HG02938 (cell line): ENCODE measurements at regions not wholly inside any gene's neighbourhood (a gene's known extent, or its start where the extent isn't known, plus 50 kb on each side); places are given as distances from the start of the nearest gene placed in this dataset.

Experiments
- ATAC-seq: cut with Tn5 transposase; IDR thresholded peaks from one replicate; pipeline ENCODE4 v1.9.1; 2021; ENCODE audit warnings: mild to moderate bottlenecking, moderate library complexity; ENCODE audit not compliant: unreplicated experiment

DNA sequence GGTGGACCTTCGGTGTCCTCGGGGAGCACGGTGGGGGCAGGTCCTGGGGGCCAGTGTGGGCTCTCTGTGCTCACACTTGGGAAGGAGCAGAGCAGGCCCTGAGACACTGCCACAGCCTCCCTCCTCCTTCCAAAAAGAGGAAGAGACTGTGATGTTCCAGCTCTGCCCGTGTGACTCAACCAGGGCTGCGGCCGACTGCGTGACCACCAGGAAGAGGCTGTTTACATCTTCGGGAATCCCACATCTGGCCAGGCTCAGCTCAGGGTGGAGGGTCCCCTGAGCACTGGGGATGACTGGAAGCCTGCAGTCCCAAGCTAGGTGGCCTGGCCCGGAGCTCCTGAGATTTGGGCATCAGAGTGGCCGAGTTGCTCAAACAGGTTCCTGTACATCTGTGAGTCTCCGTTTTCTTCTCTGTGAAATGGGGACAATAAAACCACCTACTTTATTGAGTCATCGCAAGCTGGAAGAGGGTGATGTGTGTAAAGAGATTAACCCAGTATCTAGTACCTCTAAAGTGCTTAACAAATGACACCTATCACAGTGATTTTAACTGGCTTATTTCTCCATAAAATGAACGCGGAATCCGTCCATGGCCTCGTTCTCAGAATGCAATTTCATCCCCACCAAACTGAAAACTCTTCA is 242.1 kb downstream of the DLL1 start:
- ATAC-seq, result no peak

DNA sequence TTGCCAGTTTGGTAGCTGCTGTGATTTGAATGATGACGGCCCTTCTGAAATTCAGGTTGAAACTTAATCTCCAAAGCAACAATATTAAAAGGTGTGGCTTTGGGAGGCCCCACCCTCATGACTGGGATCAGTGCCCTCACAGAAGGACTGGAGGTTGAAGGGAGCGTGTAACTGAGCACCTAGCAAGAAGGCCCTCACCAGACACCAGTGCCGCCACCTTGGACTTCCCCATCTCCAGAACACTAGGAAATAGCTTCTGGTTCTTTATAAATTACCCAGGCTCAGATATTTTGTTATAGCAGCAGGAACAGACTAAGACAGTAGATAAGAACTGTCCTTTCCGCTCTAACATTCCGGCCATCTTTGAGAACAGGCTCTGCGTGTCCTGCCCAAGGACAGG is 243.1 kb downstream of the DLL1 start:
- no peak for ATAC-seq

DNA sequence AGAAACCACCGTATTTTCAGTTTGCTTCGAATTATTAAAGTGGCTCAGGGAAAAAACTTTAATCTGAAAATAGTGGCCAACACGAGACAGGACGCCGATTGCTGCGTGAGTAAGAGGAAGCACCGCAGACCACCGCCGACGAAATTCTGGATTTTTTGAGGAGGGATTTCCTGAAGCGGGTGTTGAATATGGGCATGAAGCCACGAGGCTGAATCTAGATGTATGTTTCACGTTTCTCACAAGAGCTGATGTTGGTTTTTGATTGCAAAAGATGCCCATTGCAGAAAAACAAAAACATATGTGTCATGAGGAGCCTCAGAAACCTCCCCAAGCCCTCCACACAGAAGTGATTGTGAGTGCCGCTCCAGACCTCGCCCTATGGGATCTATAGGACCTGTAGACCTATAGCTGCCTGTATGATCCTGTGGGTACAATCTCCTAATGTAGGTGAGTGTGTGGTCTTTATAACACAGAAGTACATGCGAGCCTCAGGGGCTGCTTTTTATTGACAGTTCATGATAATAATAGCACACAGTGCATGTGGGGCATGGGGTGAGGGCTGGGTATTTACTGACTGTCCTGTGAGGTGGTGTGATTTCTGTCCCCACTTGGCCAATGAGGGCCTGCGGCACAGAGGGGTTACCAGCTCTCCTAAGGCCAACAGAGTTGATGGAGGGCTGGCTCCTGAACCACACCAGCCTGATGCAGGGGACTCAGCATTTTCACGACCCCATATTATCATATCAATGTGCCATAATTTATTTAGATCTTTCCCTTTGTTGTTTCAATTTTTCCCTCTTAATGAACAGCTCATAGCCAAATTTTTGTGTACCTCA is 243.9 kb downstream of the DLL1 start:
- no peak for ATAC-seq

DNA sequence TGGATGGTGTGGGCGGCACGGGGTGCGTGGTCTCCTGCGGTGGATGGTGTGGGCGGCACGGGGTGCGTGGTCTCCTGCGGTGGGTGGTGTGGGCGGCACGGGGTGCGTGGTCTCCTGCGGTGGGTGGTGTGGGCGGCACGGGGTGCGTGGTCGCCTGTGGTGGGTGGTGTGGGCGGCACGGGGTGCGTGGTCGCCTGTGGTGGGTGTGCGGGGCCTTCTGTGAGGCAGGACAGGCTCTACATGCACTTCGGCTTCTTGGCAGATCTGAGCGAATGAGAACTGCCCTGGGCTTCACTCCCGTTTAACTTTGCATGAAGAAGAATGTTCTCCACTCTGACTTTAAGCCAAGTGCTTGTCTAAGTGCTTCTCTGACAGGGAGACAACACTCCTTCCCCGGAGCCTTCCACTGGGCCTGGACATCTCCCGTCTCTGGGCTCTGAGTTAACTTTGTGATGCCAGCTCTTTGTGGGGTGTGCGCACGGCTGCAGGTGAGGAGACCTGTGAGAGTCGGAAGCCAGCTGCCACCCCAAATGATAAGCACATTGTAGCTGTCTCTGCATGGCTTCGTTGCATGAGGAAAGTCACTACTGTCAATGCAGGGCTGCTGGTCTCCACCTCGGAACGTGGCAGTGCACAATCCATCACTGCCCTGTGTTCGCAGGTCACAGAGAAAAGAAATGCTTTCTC is 244.8 kb downstream of the DLL1 start:
- no peak for ATAC-seq

DNA sequence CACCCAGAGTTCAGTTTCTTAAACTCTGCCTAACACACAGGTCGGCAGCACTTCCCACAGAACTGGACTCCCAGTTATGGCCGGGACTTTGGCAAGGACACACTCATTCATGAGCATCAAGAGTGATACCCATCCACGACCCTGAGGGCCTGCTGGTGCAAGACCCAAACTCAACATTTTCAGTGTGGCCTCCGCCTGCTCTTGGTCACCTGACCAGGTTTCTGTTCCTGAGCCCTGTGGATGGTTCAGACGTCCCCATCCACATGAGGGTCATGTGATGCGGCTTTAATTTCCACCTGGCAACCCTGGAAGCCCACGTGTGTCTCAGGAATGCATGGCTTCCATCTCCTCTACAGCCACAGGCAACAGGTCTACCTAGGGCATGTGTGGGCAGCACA is 245.3 kb downstream of the DLL1 start:
- no peak for ATAC-seq

DNA sequence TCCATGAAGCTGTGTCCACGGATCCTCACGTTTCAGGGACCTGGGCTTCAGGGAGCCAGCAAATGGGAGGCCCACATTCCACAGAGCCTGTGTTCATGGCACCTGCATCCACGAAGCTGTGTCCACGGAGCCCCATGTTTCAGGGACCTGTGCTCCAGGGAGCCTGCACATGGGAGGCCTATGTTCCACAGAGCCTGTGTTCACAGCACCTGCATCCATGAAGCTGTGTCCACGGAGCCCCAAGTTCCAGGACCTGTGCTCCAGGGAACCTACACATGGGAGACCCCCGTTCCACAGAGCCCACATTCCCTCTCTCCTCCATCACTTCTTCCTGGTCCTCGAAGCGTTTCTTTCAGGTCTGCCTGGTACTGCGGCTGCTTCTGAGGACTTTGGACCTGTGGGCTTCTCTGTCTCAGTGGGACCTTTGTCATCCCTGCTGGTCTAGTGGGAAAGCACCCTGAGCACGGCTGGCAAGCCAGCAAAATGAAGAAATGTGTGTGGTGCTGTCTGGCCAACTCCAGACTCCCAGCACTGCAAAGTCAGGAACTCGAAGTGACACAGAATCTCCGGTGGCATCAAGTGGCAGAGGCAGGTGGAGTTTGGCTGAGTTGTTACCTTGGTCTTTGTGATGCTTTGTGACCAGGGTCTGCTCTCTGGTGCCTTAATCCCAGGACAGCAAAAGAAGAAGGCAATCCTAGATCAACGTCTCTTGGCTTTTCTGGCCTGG is 245.9 kb downstream of the DLL1 start:
- no peak for ATAC-seq

DNA sequence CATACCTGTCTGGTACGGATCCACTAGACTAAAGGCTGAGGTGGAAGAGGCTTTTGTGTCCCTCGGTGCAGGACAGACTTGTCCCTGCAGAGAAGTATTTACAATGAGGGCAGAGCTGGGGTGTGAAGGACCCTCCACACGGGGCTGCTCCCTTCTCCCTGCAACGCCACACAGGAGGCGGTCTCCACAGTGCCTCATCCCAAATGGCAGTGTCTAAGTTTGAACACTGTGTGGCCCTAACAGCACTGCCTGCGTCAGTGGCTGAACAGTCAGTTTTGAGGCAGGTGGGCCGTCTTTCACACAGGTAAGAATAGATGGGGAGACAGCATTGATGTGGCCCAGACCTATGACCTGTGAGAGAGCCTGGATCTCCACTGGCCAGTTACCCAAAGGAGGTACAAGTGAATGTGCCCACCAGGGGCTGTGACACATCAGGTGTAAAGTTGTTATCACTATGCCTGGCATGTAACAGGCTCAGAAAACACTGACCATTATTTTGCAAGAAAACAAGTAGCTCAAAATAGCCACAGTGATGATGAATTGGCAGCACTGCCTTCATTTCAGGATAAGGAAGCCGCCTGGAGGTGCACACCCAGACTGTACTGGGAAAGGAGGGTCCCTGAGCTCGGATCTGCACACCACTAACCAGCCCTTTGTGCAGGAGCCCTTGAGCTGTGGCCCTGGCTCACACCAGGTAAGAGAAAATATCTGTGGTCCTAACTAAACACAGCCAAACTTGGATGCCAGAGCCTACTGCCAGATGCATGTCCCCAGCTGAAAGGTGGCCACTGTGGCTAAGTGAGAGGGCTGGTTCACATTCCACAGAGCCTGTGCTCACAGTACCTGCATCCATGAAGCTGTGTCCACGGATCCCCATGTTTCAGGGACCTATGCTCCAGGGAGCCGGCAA is 246.7 kb downstream of the DLL1 start:
- no peak for ATAC-seq

DNA sequence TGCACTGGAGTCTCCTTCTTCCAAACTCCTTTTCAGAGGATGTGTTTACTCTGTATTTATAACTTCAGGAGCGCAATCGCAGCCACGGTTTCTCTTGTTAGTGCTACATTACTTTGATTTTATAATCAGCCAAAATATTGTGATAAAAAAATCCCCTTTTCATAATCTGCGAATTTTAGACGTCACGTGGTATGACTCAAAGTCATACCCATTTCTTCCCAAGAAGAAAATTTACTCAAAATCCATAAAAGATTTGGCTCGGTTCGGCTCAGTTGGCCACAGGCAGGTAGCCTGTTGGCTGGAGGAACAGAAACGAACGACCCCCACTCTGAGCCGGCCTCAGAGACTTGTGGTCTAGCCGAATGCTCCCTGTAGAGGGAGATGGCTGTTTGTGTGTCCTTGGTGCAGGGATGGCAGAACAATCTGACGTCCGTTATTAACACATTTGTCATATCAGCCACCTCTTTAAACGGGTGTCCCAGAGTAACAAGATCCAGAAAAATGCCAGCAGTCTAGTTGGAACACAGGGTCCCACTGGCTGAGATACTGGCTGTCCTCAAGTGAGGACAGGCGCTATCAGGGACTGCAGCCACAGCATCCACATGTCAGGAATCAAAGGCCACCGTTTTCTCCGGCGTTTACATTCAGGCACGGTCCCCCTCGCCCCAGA is 247.6 kb downstream of the DLL1 start:
- ATAC-seq, result no peak

DNA sequence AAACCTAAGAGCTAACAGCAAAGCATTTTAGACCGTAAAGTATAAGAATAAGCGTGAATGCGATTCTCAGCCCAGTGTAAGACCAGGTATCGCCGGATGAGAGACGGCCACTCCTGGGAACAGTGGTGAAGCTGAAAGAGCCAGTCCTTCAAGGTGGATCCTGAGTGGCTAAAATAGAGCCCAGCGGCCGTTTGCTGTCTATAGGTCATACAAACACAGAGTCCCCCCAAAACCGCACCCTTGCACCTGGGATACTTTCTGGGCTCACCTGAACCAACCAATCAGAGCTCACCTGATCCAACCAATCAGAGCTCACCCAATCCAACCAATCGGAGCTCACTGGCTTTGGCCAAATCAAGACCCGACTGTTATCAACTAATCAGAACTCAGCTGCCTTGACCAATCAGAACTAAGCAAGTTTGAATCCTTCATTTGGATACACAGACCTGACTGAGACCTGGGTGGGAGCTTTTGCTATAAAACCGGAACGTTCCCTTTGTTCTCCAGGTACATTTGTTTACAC is 248.2 kb downstream of the DLL1 start:
- no peak for ATAC-seq

DNA sequence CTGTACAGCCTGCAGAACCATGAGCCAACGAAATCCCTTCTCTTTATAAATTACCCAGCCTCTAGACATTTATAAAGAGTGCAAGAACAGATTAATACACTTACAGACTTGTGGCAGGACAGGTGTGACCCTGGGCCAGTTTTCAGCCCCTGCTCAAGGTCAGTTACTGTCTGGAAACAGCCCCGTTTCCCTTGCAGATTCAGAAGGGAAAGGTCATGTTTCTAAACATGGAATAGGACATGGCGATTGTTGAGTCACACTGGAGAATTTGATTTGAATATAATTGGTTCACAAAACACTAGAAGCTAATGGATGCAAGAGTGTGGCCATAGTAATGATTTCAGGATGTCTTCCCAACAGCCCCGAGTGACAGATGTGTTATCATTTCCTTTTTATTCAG is 248.8 kb downstream of the DLL1 start:
- no peak for ATAC-seq

DNA sequence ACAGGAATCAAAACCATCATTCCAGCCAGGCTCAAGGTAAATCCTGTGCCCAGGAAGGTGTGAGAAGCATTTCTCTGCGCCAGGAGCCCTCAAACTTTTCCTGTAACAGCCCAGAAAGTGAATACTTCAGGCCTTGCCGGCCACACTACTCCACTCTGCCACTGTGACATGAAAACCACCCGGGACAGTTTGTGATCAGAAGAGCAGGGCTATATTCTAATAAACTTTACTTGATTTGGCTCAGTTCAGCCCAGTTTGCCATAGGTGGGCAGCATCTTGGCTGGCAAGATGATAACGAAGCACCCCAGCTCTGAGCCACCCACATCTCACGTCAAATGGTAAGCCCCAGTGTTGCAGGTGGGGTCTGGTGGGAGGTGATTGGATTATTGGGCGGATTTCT is 249.4 kb downstream of the DLL1 start:
- no peak for ATAC-seq

DNA sequence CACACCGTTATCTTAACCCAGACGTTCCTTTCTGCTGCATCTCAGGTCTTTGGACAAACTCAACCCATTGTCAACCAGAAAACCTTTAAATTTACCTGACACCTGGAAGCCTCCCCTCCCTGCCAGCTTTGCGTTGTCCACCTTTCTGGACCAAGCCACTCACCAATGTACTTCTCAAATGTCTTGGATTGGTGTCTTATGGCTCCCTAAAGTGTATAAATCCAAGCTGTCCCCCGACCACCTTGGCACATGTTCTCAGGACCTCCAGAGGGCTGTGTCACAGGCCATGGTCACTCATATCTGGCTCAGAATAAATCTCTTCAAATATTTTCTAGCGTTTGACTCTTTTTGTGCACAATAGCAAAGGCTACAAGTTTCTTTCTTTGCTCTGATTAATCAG is 250.0 kb downstream of the DLL1 start:
- no peak for ATAC-seq

DNA sequence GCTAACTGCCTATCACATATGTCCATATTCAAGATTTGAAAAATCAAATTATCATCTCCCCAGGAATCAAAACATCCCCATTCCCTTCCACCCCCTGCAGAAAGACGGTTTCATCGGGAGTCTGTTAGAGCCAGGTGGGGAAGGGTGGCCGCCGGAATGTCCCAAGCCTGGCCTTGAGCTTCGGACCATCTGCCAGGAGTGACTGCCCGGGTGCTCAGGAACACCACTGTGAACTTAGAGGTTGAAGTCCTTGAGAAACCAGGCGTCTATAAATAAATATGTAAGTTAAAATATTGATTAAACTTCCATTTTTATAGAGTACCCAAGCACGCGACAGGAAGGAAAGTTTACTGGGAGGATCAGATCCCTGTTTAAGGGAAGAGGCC is 250.8 kb downstream of the DLL1 start:
- ATAC-seq, result no peak

DNA sequence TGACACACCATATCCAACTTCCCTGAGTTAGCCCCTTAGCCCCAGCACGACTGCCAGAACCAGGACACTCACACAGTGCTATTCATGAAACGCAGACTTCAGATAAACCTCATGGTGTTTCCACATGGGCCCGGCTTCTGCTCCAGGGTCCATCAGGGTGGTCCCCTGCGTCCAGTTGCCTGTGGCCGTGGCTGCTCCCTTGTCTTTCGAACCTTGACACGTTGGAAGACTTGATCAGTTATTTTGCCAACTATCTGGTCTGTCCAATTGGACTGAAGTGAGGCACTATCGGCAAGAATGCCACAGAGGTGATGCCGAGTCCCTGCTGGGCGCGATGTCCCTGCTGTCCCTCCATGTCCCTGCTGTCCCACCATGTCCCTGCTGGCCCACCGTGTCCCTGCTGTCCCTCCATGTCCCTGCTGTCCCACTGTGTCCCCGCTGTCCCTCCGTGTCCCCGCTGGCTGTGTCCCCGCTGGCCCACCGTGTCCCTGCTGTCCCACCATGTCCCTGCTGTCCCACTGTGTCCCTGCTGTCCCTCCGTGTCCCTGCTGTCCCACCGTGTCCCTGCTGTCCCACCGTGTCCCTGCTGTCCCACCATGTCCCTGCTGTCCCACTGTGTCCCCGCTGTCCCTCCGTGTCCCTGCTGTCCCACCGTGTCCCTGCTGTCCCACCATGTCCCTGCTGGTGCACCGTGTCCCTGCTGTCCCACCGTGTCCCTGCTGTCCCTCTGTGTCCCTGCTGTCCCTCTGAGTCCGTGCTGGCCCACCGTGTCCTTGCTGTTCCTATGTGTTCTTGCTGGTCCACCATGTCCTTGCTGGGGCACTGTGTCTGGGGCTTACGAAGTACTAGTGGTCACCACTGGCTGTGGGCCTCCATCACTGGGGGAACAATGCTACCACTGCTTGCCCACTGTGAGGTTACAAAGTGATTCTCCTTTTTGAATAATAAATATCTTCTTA is 251.4 kb downstream of the DLL1 start:
- ATAC-seq, result no peak

DNA sequence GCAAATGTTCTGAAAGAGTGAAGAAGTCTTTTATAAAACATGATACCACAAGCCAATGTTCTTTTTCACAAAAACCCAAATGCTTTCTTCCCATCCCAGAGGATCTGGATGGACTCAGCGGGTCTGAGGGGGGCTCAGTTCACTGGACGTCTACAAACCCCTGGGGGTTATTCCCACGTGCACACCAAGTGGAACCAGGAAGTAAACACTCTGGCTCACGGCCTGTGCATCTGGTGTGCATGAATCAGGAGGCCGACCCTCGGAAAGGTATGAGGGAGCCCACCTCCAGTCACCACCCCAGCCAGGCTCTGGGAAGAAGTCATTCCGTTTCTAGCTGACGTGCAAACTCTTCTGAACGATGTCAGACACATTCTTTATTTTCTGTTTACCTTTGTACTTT is 252.2 kb downstream of the DLL1 start:
- no peak for ATAC-seq

DNA sequence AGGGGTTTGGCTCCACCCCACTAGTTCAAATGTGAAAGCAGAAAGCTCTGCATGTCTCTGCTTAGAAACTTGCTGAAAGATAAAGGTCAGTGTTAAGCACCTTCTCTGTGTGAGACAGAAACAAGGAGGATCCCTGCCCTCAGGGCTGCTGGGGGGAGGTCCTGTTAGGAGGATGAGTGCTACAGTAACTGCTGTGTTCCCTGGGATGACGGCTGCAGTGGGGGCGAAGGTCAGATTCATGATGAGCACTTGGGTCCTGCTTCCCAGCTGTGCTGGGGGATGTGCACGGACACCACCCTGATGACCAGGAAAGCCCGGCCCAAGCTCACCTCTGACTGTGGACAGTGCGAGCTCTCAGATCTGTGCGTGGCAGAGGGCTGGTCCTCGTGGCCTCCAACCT is 252.6 kb downstream of the DLL1 start:
- no peak for ATAC-seq

DNA sequence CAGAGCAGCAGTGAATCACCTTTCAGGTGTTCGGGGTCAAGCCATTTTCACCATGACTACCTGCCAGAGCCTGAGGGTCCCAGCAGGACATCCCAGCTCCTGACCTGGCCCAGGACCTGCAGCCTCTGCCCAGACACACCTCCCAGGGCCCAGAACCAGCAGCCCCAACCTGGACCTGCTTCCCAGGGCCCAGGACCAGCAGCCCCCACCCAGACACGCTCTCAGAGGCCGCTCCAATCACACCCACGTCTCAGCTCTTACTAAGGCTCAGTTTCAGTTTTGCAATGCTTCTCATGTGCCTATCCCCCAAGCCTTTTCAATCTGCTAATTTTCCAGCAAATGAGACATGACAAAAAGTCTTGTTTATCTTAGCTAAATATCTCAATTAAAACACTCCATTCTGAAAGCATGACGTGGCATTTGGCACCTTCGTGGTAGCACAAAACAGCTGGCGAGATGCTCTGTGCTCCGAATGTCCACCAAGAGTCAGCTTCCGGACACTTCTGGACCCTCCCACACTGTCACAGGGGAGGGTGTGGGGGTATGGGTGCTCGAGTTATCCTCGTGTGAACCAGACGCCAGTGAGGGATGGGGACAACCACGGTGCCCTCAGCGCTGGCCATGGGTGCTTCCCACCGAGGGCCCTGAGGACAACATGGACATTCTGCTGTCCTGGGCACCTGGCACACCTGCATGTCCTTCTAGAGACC is 253.2 kb downstream of the DLL1 start:
- ATAC-seq, result no peak

DNA sequence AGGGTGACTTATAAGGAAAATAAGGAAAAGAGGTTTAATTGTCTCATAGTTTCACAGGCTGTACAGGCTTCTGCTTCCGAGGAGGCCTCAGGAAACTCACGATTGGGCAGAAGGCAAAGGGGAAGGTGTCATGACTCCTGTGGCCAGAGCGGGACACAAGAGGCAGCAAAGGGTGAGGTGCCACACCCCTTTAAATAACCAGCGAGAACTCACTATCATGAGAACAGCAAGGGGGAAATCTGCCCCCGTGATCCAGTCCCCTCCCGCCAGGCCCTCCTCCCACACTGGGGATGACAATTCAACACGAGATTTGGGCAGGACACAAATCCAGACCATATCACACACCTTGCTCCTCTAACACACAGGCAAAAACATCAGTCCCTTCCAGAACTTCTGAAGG is 254.0 kb downstream of the DLL1 start:
- ATAC-seq, result no peak
